ENCODE measurements at regions not wholly inside any gene's neighbourhood (a gene's known extent, or its start where the extent isn't known, plus 50 kb on each side); places are given as distances from the start of the nearest gene placed in this dataset.

DNA sequence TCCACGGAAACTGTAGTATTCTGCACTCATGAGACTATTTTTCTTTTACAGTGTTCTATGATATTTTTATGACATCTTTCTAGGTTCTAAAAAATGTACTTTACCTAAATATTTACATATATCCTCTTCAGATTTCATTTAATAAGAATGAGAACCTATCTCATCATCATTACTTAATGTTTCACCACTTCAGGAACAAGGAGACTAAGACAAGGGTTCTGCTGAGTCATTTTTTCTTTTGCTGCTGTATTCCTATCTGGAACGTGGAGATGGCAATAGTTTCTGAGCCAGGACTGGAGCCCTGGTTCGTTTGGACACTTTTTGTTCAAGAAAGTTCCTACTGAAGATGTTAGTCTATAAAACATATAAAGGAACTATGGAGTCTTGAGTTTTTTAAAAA, 258.2 kb upstream of the MAP3K1 start:
- H3K27me3 ChIP-seq: no peaks in the 10 kb centered on the region
- intact Hi-C loops (cut with DNase I): no loop called here
- no peaks in the 10 kb centered on the region for H3K4me1 ChIP-seq
- H3K4me3 ChIP-seq: no peak overlapping the region
- no peak overlapping the region for H3K27ac ChIP-seq
- no peaks in the 10 kb centered on the region for H3K9me3 ChIP-seq
- FAIRE-seq (no peak), ATAC-seq (no peak), DNase-seq (no peak)
- TF ChIP-seq, protein P1, sequence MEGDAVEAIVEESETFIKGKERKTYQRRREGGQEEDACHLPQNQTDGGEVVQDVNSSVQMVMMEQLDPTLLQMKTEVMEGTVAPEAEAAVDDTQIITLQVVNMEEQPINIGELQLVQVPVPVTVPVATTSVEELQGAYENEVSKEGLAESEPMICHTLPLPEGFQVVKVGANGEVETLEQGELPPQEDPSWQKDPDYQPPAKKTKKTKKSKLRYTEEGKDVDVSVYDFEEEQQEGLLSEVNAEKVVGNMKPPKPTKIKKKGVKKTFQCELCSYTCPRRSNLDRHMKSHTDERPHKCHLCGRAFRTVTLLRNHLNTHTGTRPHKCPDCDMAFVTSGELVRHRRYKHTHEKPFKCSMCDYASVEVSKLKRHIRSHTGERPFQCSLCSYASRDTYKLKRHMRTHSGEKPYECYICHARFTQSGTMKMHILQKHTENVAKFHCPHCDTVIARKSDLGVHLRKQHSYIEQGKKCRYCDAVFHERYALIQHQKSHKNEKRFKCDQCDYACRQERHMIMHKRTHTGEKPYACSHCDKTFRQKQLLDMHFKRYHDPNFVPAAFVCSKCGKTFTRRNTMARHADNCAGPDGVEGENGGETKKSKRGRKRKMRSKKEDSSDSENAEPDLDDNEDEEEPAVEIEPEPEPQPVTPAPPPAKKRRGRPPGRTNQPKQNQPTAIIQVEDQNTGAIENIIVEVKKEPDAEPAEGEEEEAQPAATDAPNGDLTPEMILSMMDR (IDR thresholded peaks at IDR 0.05): no peak
- no peaks in the 10 kb centered on the region for H3K36me3 ChIP-seq
- WGBS, 2 donors: 61% methylated on average over 3 of the region's 3 CpGs

- Histone ChIP-seq H3K36me3 (no peaks in the 10 kb centered on the region), H3K4me3 (no peak overlapping the region), H3K27me3 (no peaks in the 10 kb centered on the region), H3K9me3 (no peaks in the 10 kb centered on the region), H3K4me1 (no peaks in the 10 kb centered on the region), H3K27ac (no peak overlapping the region)
- intact Hi-C loops (cut with DNase I): no loop called here
- DNase-seq (no peak), ATAC-seq (no peak), FAIRE-seq (no peak)
- TF ChIP-seq, protein P1 (IDR thresholded peaks at IDR 0.05): no peak
These were observed 262.6 kb upstream of the MAP3K1 start for GRCh38 chr5:56552612-56553268.

GRCh38 chr5:56550227-56550626, 265.1 kb upstream of the MAP3K1 start:
- no peaks in the 10 kb centered on the region for H3K36me3 ChIP-seq
- 69 to 71% methylated on average over 2 of the region's 2 CpGs for WGBS, 2 donors
- H3K9me3 ChIP-seq: no peaks in the 10 kb centered on the region
- no peak overlapping the region for H3K4me3 ChIP-seq
- no peaks in the 10 kb centered on the region for H3K4me1 ChIP-seq
- H3K27ac ChIP-seq: no peak overlapping the region
- FAIRE-seq: no peak
- no peak for ATAC-seq
- DNase-seq: no peak
- H3K27me3 ChIP-seq: no peaks in the 10 kb centered on the region
- TF ChIP-seq, protein P1 (IDR thresholded peaks at IDR 0.05): no peak
- intact Hi-C loops (cut with DNase I): no loop called here

- no peaks in the 10 kb centered on the region for H3K9me3 ChIP-seq
- H3K27ac ChIP-seq: no peak overlapping the region
- ATAC-seq: no peak
- no peaks in the 10 kb centered on the region for H3K4me1 ChIP-seq
- H3K4me3 ChIP-seq: no peak overlapping the region
- no peak for FAIRE-seq
- H3K27me3 ChIP-seq: no peaks in the 10 kb centered on the region
- WGBS, 2 donors: 89 to 94% methylated on average over 3 of the region's 3 CpGs
- no peak for DNase-seq
- intact Hi-C loops (cut with DNase I): no loop called here
- H3K36me3 ChIP-seq: no peaks in the 10 kb centered on the region
- TF ChIP-seq, protein P1 (IDR thresholded peaks at IDR 0.05): no peak
These were observed 266.1 kb upstream of the MAP3K1 start for GRCh38 chr5:56549096-56549886.

GRCh38 chr5:56545016-56545415, 270.3 kb upstream of the MAP3K1 start:
- Histone ChIP-seq H3K27me3 (no peaks in the 10 kb centered on the region), H3K9me3 (no peaks in the 10 kb centered on the region), H3K36me3 (no peaks in the 10 kb centered on the region), H3K4me3 (no peak overlapping the region), H3K4me1 (no peaks in the 10 kb centered on the region), H3K27ac (no peak overlapping the region)
- TF ChIP-seq, protein P1 (IDR thresholded peaks at IDR 0.05): no peak
- no peak for FAIRE-seq
- ATAC-seq: peak in 1 of 4 donors; percentile 25
- DNase-seq: no peak
- intact Hi-C loops (cut with DNase I): no loop called here
- WGBS, 2 donors: 82 to 87% methylated on average over 7 of the region's 7 CpGs
